Psoas muscle (tissue), 7 donors: ENCODE measurements at regions not wholly inside any gene's neighbourhood (a gene's known extent, or its start where the extent isn't known, plus 50 kb on each side); places are given as distances from the start of the nearest gene placed in this dataset.

Experiments
- ATAC-seq, 4 donors: fragments of 200-7000 bp; cut with Tn5 transposase; one replicate each; pipeline ENCODE4 v1.9.1; 2020; ENCODE audit warnings: moderate library complexity in 3 of 4, mild to moderate bottlenecking in 2 of 4
- DNase-seq, 2 donors: peaks; one replicate each; pipeline ENCODE4 v3.0.0-alpha.2; 2020
- H3K27ac ChIP-seq: fragments of 200-600 bp; one replicate; pipeline ENCODE4 v1.8.0; 2022
- H3K27me3 ChIP-seq, 3 donors: fragments of 200-600 bp in 1 of 3; one replicate each; pipeline versions ENCODE4 v1.6.1 to v1.8.0; 2013 to 2022; ENCODE audit warnings: low read length in 2 of 3, mild to moderate bottlenecking in 2 of 3, moderate library complexity in 1 of 3; ENCODE audit not compliant: insufficient read depth in 3 of 3
- H3K36me3 ChIP-seq, 2 donors: fragments of 200-600 bp in 1 of 2; one replicate each; pipeline versions ENCODE4 v1.6.1 to v1.8.0; 2013 to 2022; ENCODE audit warnings: low read depth in 1 of 2, mild to moderate bottlenecking in 1 of 2, moderate library complexity in 1 of 2; ENCODE audit not compliant: insufficient read depth in 1 of 2
- H3K4me1 ChIP-seq: fragments of 200-600 bp; one replicate; pipeline ENCODE4 v1.8.0; 2022
- H3K4me3 ChIP-seq: fragments of 200-600 bp; one replicate; pipeline ENCODE4 v1.8.0; 2022; ENCODE audit warnings: mild to moderate bottlenecking
- H3K9me3 ChIP-seq: fragments of 200-600 bp; one replicate; pipeline ENCODE4 v1.8.0; 2022
- WGBS, 3 donors: extraction: QIAGEN DNeasy Blood & Tissue Kit; methylation state at CpG; one replicate each; pipeline versions ENCODE4 v1.1.6 to v1.1.7; 2013; 5-methylcytosine and 5-hydroxymethylcytosine counted together
- intact Hi-C, 2 donors: fragments of 100-400 bp; cut with DNase I; formaldehyde crosslinking; loops; one replicate each; pipeline versions ENCODE4 v1.11.0 to v1.14.2; 2022
- TF ChIP-seq, protein P1 (sequence below): fragments of 200-600 bp; IDR thresholded peaks from one replicate; pipeline ENCODE4 v1.8.0; 2022; ENCODE audit warnings: antibody characterized with exemption
- donor health status: healthy with polysubstance abuse.
- donor health status: DM: no; HTN: no; CAD: no; lungs with moderate emphysema.
- donor health status: Bipolar disorder and iron deficiency.
- donor health status: healthy.
- donor health status: DM: yes; HTN: yes; CAD: no.
- donor health status: DM: no; HTN: no; CAD: no.
- donor health status: DM: yes; HTN: yes; CAD: no.

DNA sequence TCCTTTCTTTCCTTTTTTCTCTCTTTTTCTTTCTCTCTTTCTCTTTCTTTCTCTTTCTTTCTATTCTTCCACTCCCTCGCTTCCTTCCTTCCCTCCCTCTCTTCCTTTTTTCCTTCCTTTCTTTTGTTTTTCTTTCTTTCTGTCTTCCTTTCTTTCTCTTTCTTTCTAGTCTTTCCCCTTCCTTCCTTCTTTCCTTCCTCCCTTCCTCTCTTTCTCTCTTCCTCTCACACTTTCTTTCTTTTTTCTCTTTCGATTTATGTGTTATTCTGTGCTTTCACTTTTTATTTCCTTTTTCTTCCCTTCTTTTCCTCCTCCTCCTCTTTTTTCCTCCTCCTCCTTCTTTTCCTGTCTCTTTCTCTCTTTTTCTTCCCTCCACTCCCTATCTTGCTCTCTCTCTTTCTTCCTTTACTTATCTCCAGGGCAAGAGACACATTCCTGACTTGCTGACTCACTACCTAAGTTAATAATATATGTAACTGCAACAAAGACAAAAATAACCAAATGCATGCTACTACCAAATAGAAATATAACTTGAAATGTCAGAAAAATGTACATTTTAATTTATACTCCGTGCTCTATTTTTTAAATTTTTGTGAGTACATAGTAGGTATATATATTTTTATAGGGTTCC, 445.5 kb downstream of the GABRG2 start:
- intact Hi-C loops, result no loop called here
- TF ChIP-seq, protein P1, sequence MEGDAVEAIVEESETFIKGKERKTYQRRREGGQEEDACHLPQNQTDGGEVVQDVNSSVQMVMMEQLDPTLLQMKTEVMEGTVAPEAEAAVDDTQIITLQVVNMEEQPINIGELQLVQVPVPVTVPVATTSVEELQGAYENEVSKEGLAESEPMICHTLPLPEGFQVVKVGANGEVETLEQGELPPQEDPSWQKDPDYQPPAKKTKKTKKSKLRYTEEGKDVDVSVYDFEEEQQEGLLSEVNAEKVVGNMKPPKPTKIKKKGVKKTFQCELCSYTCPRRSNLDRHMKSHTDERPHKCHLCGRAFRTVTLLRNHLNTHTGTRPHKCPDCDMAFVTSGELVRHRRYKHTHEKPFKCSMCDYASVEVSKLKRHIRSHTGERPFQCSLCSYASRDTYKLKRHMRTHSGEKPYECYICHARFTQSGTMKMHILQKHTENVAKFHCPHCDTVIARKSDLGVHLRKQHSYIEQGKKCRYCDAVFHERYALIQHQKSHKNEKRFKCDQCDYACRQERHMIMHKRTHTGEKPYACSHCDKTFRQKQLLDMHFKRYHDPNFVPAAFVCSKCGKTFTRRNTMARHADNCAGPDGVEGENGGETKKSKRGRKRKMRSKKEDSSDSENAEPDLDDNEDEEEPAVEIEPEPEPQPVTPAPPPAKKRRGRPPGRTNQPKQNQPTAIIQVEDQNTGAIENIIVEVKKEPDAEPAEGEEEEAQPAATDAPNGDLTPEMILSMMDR, result no peak

DNA sequence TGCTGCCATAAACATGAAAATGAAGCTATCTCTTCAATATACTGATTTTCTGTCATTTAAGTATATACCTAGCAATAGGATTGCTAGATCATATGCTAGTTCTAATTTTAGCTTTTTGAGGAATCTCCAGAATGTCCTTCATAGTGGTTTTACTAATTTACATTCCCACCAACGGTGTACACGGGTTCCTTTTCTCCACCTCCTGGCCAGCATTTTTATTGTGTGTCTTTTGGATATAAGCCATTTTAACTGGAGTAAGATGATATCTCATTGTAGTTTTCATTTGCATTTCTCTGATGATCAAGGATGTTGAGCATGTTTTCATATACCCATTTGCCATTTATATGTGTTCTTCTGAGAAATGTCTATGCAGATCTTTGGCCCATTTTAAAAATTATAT, 446.5 kb downstream of the GABRG2 start:
- no peak overlapping the region for H3K4me3 ChIP-seq
- intact Hi-C loops, result no loop called here
- no peaks in the 10 kb centered on the region for H3K36me3 ChIP-seq
- WGBS, 3 donors, result 73 to 81% (median 74%) methylated on average over 2 of the region's 2 CpGs
- H3K27ac ChIP-seq, result no peak overlapping the region
- DNase-seq (no peak), ATAC-seq (no peak)
- peaks cover 6% of the 10 kb centered on the region for H3K9me3 ChIP-seq
- no peaks in the 10 kb centered on the region for H3K4me1 ChIP-seq
- TF ChIP-seq, protein P1, result no peak
- H3K27me3 ChIP-seq, result no peaks in the 10 kb centered on the region

More for the DNA sequence above, 445.5 kb downstream of the GABRG2 start:
- H3K4me3 ChIP-seq, result no peak overlapping the region
- H3K36me3 ChIP-seq, result no peaks in the 10 kb centered on the region
- WGBS, 3 donors, result 68 to 70% (median 68%) methylated on average over 3 of the region's 3 CpGs
- H3K9me3 ChIP-seq, result peaks cover 6% of the 10 kb centered on the region
- ATAC-seq (no peak), DNase-seq (no peak)
- no peaks in the 10 kb centered on the region for H3K27me3 ChIP-seq
- no peaks in the 10 kb centered on the region for H3K4me1 ChIP-seq
- H3K27ac ChIP-seq, result no peak overlapping the region

DNA sequence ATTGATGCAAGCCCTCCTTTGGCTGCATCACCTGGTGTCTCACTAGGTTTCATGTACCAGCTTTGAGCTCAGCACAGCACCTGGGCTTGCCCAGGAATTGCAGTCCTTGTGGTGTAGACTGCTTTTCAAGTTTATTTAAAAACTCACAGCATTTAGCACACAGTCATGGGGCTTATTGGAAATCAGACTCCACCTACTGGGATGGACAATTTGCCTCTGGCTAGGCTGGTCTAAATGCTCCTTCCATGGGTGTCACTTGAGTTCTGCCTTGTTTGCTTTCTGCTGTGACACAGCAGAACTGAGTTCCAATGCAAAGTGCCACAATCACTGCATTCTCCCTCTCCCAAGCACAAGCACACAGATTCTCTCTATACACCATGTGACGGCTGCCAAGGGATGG, 453.3 kb downstream of the GABRG2 start:
- ATAC-seq (no peak), DNase-seq (no peak)
- 78 to 81% (median 79%) methylated on average over 1 of the region's 1 CpG for WGBS, 3 donors
- Histone ChIP-seq H3K27ac (no peak overlapping the region), H3K36me3 (no peaks in the 10 kb centered on the region), H3K4me3 (no peak overlapping the region), H3K4me1 (no peaks in the 10 kb centered on the region), H3K9me3 (peaks cover 13% of the 10 kb centered on the region), H3K27me3 (no peaks in the 10 kb centered on the region)
- TF ChIP-seq, protein P1, result no peak
- intact Hi-C loops, result no loop called here

DNA sequence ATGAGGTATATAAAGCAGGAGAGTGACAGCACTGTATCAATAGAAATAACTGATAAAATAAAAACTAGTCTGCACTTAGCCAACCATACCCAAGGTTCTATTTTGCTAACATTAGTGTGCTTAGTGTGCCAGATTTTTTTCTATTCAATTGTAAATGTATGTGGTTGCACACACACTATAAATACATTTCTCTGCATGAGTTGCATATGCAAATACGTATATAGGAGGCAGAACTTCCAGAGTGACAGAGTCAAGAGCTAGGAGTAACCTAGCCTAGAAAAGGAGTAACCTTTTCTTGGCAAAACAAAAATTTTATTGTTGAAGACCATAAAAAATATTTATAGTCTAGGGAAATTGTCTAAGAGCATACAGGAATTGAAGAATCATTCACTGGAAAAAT, 461.6 kb downstream of the GABRG2 start:
- H3K27me3 ChIP-seq, result no peaks in the 10 kb centered on the region
- DNase-seq (no peak), ATAC-seq (no peak)
- H3K4me3 ChIP-seq, result no peak overlapping the region
- no peaks in the 10 kb centered on the region for H3K4me1 ChIP-seq
- intact Hi-C loops, result no loop called here
- TF ChIP-seq, protein P1, result no peak
- H3K27ac ChIP-seq, result no peak overlapping the region
- peaks cover 3% of the 10 kb centered on the region for H3K9me3 ChIP-seq
- H3K36me3 ChIP-seq, result no peaks in the 10 kb centered on the region
- WGBS, 3 donors, result 39 to 69% (median 48%) methylated on average over 1 of the region's 1 CpG

DNA sequence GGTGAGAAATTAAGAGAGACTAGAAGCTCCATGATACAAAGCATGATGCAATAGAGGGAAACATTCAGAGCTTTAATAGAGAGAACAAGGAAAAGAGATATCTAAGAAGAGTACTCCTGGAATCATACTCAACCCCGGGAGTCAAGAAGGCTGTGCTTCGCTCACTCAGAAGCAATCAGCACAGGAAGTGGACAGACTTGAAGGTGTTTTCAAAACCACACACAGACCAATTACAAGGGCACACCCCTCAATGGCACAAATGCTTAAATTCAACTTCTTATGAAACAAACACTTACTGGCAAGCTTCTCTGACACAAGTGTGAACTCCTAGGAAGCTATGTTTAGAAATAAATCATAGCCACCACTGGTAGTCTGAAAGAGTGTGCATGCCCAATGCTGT, 462.3 kb downstream of the GABRG2 start:
- Histone ChIP-seq H3K4me3 (no peak overlapping the region), H3K27ac (no peak overlapping the region), H3K4me1 (no peaks in the 10 kb centered on the region), H3K36me3 (no peaks in the 10 kb centered on the region), H3K9me3 (no peaks in the 10 kb centered on the region), H3K27me3 (no peaks in the 10 kb centered on the region)
- intact Hi-C loops, result no loop called here
- WGBS, 3 donors, result 82 to 95% (median 89%) methylated on average over 2 of the region's 2 CpGs
- TF ChIP-seq, protein P1, result no peak
- no peak for ATAC-seq
- DNase-seq, result no peak
